Transverse colon (tissue), 4 donors: ENCODE measurements at regions not wholly inside any gene's neighbourhood (a gene's known extent, or its start where the extent isn't known, plus 50 kb on each side); places are given as distances from the start of the nearest gene placed in this dataset.

Source experiments
- DNase-seq: peaks from one replicate; pipeline ENCODE4 v3.0.0-alpha.2; 2019
- H3K27ac ChIP-seq, 4 donors: fragments of 200-600 bp; sonication (generic); 2 replicates each; pipeline ENCODE4 v1.5.1; 2016 to 2018; ENCODE audit warnings: inconsistent platforms in 4 of 4
- H3K27me3 ChIP-seq: fragments of 200-600 bp; sonication (generic); 2 replicates; pipeline ENCODE4 v1.5.1; 2017; ENCODE audit warnings: inconsistent platforms
- H3K36me3 ChIP-seq, 4 donors: fragments of 200-600 bp; sonication (generic); 2 replicates each; pipeline ENCODE4 v1.5.1; 2017 to 2019; ENCODE audit warnings: inconsistent platforms in 4 of 4
- H3K4me1 ChIP-seq, 4 donors: fragments of 200-600 bp; sonication (generic); 2 replicates each; pipeline ENCODE4 v1.5.1; 2017 to 2020; ENCODE audit warnings: inconsistent platforms in 4 of 4
- H3K4me3 ChIP-seq, 4 donors: fragments of 200-600 bp; sonication (generic); 1 replicate in 1 of 4; 2 replicates in 3 of 4; pipeline versions ENCODE4 v1.5.1 to v1.6.1; 2017 to 2019; ENCODE audit warnings: inconsistent platforms in 4 of 4
- H3K9me3 ChIP-seq, 2 donors: fragments of 200-600 bp; sonication (generic); 2 replicates each; pipeline ENCODE4 v1.5.1; 2017 to 2019; ENCODE audit warnings: inconsistent platforms in 2 of 2
- EP300 ChIP-seq: sonication (generic); formaldehyde crosslinking; IDR thresholded peaks from one replicate; pipeline ENCODE4 v1.6.1; 2017; ENCODE audit warnings: antibody characterized with exemption, low read depth
- POLR2A ChIP-seq: fragments of 450-650 bp; IDR thresholded peaks from one replicate; pipeline ENCODE4 v1.6.1; 2016; ENCODE audit warnings: antibody characterized with exemption, mild to moderate bottlenecking, moderate library complexity
- POLR2AphosphoS5 ChIP-seq, 3 donors: sonication (generic); formaldehyde crosslinking; IDR thresholded peaks; one replicate each; pipeline ENCODE4 v1.6.1; 2016; ENCODE audit warnings: antibody characterized with exemption in 3 of 3
- WGBS, 2 donors: methylation state at CpG; one replicate each; pipeline ENCODE4 v1.1.5; 2018; ENCODE audit warnings: low coverage in 1 of 2; 5-methylcytosine and 5-hydroxymethylcytosine counted together
- in situ Hi-C, 4 donors: fragments of 200-750 bp; cut with MboI; loops; one replicate each; pipeline versions ENCODE4 v1.15.0 to v1.15.1; 2017; ENCODE audit warnings: low sequenced_read_pairs in 3 of 4, low pct_ligation_motif_present in 1 of 4, low pct_unique_long_range_greater_than_20kb in 1 of 4
- intact Hi-C: fragments of 100-400 bp; cut with DNase I; formaldehyde crosslinking; loops from one replicate; pipeline ENCODE4 v1.15.1; 2023; ENCODE audit warnings: low total_unique reads
- TF ChIP-seq, protein P1 (sequence below), 5 experiments: fragments of 200-600 bp in 3 of 5; fragments of 450-650 bp in 2 of 5; sonication (generic) in 3 of 5; IDR thresholded peaks; 1 replicate in 2 of 5; 2 replicates in 3 of 5; pipeline ENCODE4 v1.5.1; 2016 to 2017; ENCODE audit warnings: antibody characterized with exemption in 5 of 5, inconsistent platforms in 3 of 5, mild to moderate bottlenecking in 2 of 5, moderate library complexity in 1 of 5

DNA sequence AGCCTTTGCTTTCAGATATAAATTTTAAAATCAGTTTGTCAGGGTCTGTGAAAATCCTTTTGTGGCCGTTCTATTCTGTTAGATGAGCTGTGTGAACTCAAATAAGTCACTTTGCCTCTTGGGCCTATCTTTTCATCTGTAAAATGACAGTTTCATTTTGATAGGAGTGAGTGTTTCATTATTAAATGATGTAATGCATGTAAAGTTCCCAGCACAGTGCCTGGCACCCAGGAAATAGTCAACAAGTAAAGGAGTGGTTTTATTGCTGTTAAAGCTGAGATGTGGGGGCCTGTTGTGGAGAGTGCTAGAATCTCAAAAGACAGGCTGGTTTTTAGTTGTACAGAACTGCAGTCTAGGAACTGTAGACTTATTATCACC is 394.5 kb upstream of the CFAP20DC start:
- in situ Hi-C loops = no loop called here
- H3K9me3 ChIP-seq = no peaks in the 10 kb centered on the region
- WGBS, 2 donors = 41 to 50% methylated on average over 1 of the region's 1 CpG
- intact Hi-C loops = no loop called here
- no peak overlapping the region for H3K27ac ChIP-seq
- no peaks in the 10 kb centered on the region for H3K36me3 ChIP-seq
- no peak for DNase-seq
- TF ChIP-seq, protein P1, sequence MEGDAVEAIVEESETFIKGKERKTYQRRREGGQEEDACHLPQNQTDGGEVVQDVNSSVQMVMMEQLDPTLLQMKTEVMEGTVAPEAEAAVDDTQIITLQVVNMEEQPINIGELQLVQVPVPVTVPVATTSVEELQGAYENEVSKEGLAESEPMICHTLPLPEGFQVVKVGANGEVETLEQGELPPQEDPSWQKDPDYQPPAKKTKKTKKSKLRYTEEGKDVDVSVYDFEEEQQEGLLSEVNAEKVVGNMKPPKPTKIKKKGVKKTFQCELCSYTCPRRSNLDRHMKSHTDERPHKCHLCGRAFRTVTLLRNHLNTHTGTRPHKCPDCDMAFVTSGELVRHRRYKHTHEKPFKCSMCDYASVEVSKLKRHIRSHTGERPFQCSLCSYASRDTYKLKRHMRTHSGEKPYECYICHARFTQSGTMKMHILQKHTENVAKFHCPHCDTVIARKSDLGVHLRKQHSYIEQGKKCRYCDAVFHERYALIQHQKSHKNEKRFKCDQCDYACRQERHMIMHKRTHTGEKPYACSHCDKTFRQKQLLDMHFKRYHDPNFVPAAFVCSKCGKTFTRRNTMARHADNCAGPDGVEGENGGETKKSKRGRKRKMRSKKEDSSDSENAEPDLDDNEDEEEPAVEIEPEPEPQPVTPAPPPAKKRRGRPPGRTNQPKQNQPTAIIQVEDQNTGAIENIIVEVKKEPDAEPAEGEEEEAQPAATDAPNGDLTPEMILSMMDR (IDR thresholded peaks at IDR 0.05) = no peak
- TF ChIP-seq POLR2AphosphoS5 (IDR thresholded peaks at IDR 0.05) (no peak), POLR2A (no peak), EP300 (no peak)
- H3K4me3 ChIP-seq = no peak overlapping the region
- H3K27me3 ChIP-seq = no peaks in the 10 kb centered on the region
- no peaks in the 10 kb centered on the region for H3K4me1 ChIP-seq

DNA sequence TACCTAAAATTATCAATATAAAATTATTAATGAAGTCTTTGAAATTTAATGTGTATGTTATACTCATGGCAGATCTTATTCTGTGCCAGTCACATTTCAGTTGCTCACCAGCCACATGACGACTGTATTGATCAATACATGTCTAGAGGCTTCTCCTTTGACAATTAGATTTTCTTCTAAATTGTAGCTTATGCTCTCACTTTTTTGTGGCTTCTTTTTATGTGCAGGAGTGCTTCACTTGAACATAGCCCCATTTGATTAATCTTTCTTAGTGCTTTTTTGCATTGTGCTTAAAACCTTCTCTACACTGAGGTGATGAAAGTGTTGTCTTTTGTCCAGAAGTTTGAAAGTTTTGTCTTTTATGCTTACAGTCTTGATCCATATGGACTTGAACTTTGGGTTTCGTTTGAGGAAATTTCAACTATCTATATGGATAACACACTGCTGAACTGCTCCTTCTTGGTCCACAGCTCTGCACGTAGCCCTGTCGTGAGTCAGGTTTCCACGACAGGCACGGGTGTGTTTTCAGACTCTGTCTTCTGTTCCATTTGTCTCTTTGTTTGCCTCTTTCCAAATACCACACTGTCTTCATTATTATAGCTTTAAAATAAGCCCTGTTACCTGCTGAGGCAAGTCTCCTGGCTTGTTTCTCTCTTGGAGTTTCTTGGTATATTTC is 393.9 kb upstream of the CFAP20DC start:
- 78 to 85% methylated on average over 6 of the region's 6 CpGs for WGBS, 2 donors
- Histone ChIP-seq H3K36me3 (no peaks in the 10 kb centered on the region), H3K27me3 (no peaks in the 10 kb centered on the region), H3K4me1 (no peaks in the 10 kb centered on the region), H3K27ac (no peak overlapping the region), H3K9me3 (no peaks in the 10 kb centered on the region), H3K4me3 (no peak overlapping the region)
- in situ Hi-C loops (no loop called here), intact Hi-C loops (no loop called here)
- DNase-seq = no peak
- TF ChIP-seq EP300 = no peak
- TF ChIP-seq POLR2AphosphoS5 (IDR thresholded peaks at IDR 0.05) = no peak
- TF ChIP-seq POLR2A = no peak
- TF ChIP-seq, protein P1 (IDR thresholded peaks at IDR 0.05) = no peak

DNA sequence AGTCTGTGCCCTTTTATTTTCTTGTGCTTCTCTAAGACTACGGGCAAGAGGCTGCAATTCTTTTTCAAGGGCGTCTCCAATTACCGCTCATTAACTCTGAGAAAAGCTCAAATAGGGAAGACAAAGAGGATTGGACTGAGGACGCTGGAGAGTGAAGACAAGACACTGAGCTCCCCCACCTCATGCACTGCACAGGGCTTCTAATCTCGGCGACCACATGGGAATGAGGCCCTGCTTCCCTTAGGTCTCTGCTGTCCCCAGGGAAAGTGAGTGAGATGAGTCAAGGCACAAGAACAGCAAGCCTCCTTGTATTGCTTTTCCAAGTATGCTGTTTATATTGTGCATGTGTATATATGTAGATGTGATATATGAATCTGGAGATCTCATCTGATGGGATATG is 392.2 kb upstream of the CFAP20DC start:
- H3K27me3 ChIP-seq = no peaks in the 10 kb centered on the region
- no peaks in the 10 kb centered on the region for H3K9me3 ChIP-seq
- intact Hi-C loops = no loop called here
- DNase-seq = no peak
- in situ Hi-C loops = no loop called here
- WGBS, 2 donors = 74 to 77% methylated on average over 6 of the region's 6 CpGs
- no peaks in the 10 kb centered on the region for H3K4me1 ChIP-seq
- no peak overlapping the region for H3K4me3 ChIP-seq
- H3K36me3 ChIP-seq = no peaks in the 10 kb centered on the region
- H3K27ac ChIP-seq = no peak overlapping the region
- no peak for TF ChIP-seq POLR2AphosphoS5 (IDR thresholded peaks at IDR 0.05)
- no peak for TF ChIP-seq POLR2A
- no peak for TF ChIP-seq EP300
- TF ChIP-seq, protein P1 (IDR thresholded peaks at IDR 0.05) = no peak

DNA sequence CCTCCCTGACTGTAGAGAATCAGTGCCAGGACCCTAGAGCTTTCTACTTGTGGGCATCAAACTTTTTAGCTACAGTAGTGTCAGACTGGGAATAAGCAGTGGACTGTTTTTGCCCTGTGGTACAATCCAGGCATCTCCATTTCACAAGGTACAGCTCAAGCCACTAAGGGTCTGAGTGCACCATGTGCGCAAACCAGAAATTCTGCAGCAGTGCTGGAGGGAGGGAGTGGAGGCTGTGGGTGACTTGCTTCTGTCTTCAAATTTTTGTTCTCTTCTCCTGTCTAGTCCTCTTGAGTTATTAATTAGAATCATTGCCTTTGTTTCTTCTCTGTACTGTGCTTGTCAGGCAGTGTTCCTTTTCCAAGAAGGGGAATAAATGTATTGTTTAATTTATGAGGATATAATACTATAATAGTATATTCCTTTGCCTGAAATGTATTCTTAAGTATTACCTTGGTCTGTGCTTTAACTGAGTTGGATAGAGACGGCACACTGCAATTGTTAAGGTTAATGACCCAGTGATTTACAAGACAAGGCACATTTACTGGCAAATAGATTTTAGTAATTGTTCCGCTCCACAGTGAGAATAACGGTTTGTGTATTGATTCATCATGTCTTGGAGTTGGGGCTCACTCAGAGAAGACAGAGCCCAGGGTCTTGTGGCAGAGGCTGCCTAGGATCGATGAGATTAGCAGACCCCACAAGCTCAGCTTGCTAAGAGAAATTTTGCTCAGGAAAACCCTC is 390.6 kb upstream of the CFAP20DC start:
- no peak for DNase-seq
- Histone ChIP-seq H3K4me1 (peaks cover 0 to 9% (median 0%) of the 10 kb centered on the region in 4 donors), H3K4me3 (no peak overlapping the region), H3K27me3 (no peaks in the 10 kb centered on the region), H3K36me3 (no peaks in the 10 kb centered on the region), H3K27ac (no peak overlapping the region), H3K9me3 (no peaks in the 10 kb centered on the region)
- intact Hi-C loops = no loop called here
- TF ChIP-seq POLR2AphosphoS5 (IDR thresholded peaks at IDR 0.05) (no peak), POLR2A (no peak), EP300 (no peak)
- TF ChIP-seq, protein P1 (IDR thresholded peaks at IDR 0.05) = no peak
- in situ Hi-C loops = no loop called here
- WGBS, 2 donors = 67 to 73% methylated on average over 4 to 5 of the region's 5 CpGs
